ENCODE measurements at regions not wholly inside any gene's neighbourhood (a gene's known extent, or its start where the extent isn't known, plus 50 kb on each side); places are given as distances from the start of the nearest gene placed in this dataset.

GRCh38 chr1:222097588-222097987 lies 355.7 kb upstream of the DUSP10 start:
- no peak for TF ChIP-seq POLR2A (IDR thresholded peaks at IDR 0.05; ENCODE audit: low read length)
- TF ChIP-seq GATA1 (IDR thresholded peaks at IDR 0.05; ENCODE audit: low read depth, low read length): no peak
